HG03378 (cell line): ENCODE measurements at regions not wholly inside any gene's neighbourhood (a gene's known extent, or its start where the extent isn't known, plus 50 kb on each side); places are given as distances from the start of the nearest gene placed in this dataset.
"Not testable (repeated sequence)": the region's sequence is repeated elsewhere in the genome, so short reads cannot be mapped to it uniquely, and the experiment has no call there.

Source experiments
- ATAC-seq: cut with Tn5 transposase; IDR thresholded peaks from one replicate; pipeline ENCODE4 v1.9.1; 2021; ENCODE audit warnings: mild to moderate bottlenecking, moderate library complexity; ENCODE audit not compliant: unreplicated experiment

DNA sequence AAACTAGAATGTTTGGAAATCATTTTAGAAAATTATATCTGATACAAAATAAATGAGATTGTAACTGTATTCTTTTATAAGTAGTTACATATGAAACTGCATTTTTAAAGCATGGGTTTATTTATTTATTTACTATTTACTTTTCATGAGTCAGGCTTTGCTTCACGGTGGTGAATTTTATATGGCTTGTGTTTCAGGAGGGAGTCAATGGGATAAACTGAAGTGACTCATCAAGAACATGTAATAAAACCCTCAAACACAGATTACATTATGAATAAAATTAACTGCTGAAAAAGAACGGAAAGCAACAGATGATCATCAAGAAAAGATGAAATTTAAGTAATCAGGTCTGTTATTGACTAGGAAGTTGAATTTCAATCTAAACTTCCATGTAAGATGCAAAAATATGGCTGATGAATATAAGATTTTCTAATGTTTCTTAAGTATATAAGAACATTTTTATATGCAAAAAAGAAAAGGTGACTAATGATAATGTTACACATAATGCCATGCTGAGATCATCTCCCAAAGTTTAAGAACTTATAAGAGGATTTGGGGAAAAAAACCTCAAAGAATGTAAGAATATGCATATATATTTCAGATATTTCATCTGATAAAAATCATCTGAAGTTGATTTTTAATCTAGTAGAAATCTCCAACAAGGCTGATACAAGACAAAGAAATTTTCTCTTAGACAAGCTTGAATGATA, 383.6 kb downstream of the SLITRK1 start:
- ATAC-seq: no peak

DNA sequence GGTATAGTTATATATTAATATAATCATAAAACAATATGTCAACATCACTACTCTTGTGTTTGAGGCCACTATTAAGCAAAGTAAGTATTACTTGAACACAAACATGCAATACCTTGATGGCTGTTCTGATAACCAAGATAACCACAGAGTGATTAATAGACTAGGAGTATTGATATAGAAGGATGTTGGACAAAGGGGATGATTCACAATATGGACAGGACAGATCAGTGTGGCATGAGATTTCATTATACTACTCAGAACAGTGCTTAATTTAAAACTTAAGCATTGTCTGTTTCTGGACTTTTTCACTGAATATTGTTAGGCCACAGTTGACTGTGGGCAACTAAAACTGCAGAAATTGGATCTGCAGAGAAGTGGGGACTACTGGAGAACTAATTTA, 384.2 kb downstream of the SLITRK1 start:
- no peak for ATAC-seq

DNA sequence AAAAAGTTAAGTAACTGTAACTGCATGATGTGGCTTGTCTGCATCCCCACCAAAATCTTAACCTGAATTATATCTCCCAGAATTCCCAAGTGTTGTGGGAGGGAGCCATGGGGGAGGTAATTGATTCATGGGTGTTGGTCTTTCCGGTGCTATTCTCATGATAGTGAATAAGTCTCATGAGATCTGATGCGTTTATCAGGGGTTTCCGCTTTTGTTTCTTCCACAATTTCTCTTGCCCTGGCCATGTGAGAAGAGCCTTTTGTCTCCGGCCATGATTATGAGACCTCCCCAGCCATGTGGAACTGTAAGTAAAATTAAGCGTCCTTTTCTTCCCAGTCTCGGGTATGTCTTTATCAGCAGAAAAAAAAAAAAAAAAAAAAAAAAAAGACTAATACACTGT, 385.8 kb downstream of the SLITRK1 start:
- no peak for ATAC-seq

DNA sequence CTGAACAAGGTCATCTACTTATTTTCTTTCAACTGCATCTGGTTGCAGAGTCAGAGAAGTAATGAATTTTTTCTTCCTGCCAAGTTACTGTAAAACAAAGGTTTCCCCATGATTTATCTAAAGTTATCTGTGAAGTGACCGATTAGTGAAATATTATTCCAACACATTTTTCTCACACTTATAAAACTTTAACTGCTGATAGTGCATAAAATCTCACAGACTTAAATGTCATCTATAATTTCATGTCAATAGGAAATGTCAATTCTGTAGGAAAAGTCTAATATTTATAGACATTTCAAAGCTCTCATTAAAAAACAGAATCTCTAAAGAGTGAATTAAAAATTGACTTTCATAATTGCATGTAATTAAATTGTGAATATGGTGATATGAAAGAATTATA, 397.2 kb downstream of the SLITRK1 start:
- no peak for ATAC-seq

DNA sequence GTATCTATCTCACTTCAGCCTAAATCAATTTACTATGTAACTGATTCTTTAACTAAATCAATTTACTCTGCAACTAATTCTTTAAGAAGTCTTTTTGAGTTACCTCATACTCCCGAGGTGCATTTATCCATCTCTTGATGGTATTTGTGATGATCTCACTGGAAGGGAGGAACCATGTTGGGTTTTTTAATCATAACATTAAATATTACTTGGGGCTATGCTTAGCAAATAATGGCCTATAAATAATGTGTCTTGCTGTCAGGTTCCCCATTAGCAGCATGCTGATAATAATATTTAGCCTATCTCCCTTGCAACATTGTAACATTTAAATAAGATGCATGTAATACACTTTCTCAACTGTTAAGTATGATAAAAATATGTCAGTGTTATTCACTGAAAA, 411.3 kb downstream of the SLITRK1 start:
- ATAC-seq: no peak

DNA sequence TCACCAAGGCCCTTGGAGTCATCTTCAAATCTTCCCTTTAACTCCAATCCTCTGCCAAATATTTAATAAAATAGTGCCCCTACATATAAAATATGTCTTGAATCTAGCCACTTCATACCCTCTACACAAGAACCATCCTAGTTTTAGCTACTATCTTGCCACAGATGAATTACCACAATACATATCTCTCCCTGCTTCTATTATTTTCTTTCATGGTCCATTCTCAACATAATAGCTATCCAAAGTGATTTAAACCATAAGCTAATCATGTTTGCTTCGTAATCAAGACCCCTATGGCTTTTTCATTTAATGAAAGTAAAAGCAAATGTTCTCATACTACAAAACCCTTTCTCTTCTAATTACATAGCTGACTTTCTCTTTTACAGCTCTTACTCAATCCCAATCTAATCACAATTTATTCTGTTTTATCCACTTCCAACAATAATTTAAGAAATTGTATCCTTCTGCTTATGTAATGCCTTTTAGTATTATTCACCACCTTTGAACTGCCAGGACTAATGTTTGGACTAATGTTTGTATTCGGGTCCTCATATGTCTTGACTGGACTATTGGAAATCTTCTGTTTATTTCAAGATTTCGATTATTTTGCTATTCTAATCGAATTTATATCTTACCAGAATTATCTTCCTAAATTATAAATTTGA, 412.0 kb downstream of the SLITRK1 start:
- no peak for ATAC-seq

DNA sequence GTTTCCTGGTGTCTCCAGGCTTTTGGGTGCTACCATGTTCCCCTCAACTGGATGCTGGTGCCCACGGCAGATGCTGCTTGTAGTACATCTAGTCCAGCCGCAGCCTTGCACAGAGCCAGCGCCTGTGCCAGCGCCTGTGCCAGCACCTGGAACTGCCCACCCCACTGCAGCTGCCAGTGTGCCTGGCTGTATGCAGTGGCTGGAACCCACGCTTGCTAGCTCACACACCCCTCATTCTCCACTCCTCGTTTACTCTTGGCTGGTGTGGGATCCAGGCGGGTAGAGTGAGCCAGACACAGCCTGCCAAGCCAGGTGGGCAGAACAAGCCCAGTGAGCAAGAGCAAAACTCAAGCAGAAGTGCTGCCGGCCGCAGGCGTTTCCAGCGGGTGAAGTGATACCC, 428.6 kb downstream of the SLITRK1 start:
- ATAC-seq: no peak

DNA sequence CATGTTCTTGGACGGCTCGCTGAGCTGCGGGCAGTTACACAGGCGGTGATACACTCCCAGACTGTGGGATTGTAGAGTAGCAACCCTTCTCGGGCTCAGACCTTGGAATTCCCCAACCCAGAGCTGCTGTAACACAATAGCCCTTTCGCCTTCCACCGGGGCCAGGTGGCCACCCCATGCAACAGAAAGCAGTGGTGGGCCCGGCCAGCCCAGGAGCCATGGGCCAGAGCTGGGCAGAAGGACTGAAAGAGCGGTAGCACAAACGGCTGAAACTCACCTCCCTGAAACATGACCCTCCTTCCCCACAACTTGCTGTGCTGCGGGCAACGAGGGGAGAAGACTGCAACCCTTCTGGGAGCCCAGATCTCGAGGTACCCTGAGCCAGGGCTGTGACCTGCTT, 429.0 kb downstream of the SLITRK1 start:
- ATAC-seq: no peak

DNA sequence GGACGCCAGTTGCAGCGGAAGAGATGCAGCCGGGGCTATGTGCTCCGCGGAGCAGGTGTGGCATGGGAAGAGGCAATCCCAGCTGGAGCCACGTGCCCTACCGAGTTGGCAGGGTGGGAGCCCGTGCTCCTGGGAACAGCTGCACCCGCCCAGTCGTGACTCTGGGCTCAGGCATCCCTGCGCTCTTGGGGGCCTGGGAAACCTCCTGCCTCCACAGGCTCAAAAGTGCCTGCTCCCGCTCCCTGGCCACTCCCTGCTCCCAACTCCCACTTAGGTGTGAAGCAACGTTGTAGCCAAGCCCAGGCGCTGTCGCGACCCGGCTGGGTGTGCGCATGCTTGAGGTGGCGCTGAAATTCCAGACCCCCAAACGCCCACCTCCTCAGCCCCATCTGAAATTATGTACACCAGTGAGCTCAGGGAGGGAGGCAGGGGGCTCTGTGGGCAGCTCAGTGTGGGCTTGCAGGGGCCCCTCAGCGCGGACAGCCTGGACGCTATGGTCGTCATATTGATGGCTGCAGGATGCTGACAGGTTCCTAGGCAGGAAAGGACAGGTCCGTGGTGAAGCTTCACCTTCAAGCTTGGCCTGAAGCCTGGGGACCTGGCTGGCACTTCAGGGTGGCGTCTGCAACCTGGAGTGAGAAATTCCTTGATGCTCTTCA, 429.9 kb downstream of the SLITRK1 start:
- no peak for ATAC-seq

DNA sequence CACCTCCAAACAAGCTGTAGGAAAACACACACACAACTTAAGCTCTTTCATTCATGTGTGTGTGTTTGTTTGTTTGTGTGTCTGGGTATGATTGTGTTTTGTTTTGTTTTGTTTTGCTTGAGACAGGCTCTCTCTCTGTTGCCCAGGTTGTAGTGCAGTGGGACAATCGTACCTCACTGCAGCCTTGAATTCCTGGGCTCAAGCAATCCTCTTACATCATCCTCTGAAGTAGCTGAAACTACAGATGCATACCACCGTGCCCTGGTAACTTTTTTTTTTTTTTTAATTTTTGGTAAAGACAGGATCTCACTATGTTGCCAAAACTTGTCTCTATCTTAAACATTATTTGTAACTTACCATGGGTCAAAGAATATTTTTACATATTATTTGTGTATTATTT, 431.7 kb downstream of the SLITRK1 start:
- ATAC-seq: no peak

DNA sequence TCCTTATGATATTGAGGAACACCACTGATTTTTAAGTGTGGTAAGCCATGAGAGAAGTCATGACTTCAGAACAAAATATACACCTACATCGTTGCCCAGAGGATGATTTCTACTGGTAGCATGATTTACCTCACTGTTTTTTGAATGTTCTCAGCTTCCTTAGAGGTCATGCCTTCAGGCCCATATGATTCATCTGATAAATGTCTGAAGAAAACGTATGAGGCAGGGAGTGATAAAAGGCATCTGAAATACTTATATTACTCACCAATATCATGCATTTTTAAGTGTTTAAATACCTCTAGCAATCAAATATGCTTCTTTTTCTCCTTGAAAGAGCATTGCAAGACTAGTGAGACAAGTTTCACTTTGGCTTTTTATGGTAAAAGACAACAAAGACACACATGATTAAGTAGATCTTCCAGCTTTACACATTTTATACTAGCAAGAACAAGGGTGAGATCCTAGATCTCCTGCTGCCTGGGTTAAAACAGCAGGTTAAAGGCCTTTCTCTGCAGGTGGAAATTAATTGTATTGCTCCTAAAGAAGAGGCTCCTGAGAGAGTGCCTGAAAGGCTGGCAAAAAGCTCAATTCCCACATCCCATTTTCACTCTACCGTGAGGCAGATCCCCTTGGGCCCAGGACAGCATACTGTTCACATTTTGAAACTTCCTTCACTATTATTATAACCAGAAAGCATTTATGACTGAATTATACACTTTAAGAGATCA, 432.4 kb downstream of the SLITRK1 start:
- no peak for ATAC-seq

DNA sequence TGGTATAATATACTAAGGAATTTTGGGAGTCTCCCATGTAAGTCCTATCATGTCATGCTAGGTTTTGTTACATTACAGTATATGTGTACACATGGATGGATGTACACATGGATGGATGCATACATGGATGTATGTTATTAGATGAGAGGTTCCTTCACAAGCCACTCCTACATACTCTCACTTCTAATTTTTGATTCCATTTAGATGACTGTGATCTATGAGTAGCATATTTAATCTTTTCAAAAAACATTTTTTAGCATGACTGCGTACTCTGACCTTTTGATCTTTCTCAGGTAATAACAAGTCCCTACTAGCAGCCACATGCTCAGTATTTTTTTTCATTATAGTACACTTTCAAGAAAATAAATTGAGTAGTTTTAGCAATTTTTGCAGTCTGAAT, 441.8 kb downstream of the SLITRK1 start:
- no peak for ATAC-seq

DNA sequence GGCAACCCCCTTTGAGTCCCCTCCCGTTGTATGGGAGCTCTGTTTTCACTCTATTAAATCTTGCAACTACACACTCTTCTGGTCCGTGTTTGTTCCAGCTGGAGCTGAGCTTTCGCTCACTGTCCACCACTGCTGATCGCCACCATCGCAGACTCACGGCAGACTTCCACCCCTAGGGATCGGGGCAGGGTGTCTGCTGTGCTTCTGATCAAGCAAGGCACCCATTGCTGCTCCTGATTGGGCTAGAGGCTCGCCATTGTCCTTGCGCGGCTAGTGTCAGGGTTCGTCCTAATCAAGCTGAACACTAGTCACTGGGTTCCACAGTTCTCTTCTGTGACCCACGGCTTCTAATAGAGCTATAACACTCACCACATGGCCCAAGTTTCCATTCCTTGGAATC, 442.8 kb downstream of the SLITRK1 start:
- not testable (repeated sequence) for ATAC-seq

DNA sequence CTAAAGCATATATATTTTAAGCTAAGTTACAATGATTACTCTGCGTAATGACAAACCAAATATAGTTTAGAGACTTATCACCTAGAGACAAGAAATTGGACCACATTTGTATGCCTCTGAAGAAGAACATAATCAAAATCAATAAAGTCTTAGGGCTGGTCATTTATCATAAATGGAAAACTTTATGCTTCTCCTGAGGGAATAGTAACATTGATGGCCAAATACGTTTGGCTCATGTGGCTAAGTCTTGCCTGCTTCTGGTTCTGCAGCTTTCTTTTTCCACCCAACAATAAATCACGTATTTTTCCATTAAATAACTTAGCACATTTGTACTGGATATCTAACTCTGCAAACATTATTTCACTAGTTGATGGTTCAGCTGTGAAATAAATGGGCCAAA, 458.4 kb downstream of the SLITRK1 start:
- ATAC-seq: no peak

DNA sequence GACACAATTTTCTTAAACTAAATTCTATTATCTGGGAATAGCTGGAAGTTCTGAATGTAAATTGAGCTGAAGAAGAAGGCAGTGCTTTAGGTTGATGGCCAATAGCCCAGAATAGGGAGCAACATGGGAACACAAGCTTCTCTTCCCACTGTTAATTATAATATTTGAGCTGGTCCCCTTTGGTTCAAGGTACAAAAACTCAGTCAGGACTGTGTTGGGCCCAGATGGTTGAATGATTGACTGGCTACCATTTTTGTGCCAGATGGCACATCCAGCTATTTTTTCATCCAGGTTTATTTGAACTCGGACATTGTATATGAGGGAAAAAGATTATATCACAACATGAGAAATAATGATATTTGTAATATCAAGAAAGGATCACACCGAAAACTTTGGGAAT, 458.9 kb downstream of the SLITRK1 start:
- no peak for ATAC-seq

DNA sequence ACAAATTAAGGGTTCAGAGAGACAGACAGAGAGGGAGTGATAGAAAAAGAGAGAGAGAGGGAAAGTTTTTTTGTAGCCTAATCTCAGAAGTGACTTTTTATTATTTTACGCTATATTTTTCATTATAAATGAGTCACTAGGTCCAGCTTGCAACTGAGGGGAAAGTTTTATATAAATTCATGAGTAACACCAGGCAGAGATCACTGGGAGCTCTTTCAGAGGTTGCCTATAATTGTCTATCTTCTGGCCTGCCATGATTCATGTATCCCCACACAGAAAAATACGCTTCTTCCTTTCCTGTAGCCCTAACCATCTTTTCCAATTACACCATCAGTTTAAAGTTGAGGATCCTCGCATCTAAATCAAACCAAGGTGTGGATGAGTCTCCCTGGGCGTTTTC, 467.9 kb downstream of the SLITRK1 start:
- ATAC-seq: no peak

DNA sequence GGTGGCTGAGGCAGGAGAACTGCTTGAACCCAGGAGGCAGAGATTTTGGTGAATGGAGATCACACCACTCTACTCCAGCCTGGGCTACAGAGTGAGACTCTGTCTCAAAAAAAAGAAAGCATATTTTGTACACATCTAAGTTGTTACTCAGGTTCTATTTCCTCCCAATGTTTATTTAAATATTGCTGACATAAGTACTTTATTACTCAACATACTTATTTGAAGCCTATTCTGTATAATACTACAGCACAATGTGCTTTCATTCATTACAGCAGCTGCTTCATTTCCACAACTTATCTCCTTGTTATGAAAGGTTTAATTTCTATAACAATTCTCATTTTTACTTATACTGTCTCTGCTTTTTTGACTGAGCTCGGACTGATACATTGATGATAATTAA, 495.7 kb downstream of the SLITRK1 start:
- no peak for ATAC-seq

DNA sequence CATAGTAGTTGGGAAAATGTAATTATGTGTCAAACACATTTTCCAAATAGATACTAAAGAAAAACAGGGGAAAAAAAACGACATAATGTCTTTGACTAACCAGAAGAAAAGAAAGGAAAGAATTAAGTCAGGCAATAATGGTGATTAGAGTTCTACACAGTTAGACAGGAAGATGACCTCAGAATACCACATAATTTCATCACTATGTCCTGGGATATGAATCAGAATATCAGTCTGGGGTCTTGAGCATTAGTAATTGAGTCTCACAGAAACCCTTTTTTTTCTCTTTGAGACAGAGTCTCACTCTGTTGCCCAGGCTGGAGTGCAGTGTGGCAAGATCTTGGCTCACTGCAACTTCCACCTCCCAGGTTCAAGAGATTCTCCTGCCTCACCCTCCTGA, 503.4 kb downstream of the SLITRK1 start:
- ATAC-seq: no peak

DNA sequence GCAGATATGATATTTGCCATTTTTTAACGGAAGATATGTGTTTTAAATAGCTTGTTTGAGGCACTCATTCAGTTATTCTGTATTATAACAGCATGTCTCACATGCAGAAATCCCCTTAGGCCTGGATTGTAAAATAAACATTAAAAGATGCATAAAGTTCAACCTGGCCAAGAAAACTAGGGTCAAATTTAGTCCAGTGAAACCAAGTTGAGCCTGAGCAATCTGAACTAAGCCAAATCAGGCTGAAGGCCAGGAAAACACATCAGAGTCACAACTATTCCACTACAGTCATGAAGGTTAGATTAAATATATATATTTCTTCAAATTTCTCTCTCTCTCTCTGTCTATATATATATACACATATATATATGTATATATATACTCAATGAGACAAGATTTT, 504.8 kb downstream of the SLITRK1 start:
- no peak for ATAC-seq

DNA sequence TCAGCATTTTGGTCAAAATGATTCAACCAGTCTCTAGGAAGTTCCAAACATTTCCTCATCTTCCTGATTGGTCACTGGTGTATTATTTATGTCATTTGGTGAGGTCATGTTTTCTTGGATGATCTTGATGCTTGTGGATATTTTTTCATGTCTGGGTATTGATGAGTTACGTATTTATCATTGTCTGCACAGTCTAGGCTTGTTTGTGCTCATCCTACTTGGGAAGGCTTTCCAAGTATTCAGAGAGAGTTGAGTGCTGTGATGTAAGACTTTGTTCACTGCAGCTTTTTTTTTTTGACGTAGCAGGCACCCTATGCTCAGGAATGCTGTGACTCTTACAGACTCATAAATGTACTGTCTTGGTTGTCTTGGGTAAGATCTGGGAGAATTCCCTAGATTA, 509.5 kb downstream of the SLITRK1 start:
- ATAC-seq: no peak

DNA sequence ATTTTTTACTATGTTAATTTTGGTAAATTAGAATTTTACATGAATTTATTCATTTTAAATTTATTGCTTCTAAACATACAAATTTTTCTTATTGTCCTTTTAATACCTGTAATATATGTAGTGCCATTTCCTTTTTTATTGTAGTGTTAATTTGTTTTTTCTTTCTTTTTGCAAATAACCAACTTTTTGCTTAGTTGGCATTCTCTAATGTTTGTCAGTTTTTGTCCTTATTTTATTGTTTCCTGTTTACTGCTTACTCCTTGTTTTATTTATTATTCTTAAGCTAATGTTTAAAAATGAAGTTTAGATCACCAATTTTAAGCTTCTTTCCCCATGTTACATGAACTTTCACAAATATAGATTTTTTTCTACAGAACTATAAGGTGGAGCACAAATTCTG, 516.6 kb downstream of the SLITRK1 start:
- ATAC-seq: no peak

DNA sequence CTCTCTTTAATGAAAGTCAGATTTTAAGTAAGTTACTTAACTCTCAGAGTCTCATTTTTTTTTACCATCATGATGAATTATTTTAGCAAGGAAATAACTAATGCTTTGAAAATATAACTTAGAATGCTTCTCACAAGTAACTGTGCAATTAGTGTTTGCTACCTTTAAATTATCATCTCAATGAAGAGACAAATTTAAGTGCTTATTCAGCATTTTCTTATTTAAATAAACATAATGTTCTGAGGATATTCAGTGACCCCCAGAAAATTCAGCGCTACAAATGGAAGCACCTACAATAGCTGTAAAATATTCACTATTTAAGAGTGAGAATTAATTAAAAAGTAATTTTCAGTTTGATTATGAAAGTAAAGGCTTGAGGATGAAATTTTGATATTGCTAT, 527.2 kb downstream of the SLITRK1 start:
- no peak for ATAC-seq
